DND-41 (cell line): ENCODE measurements at regions not wholly inside any gene's neighbourhood (a gene's known extent, or its start where the extent isn't known, plus 50 kb on each side); places are given as distances from the start of the nearest gene placed in this dataset.

Experiments used
- ATAC-seq: fragments of 200-7000 bp; cut with Tn5 transposase; 3 replicates; pipeline ENCODE4 v1.9.1; 2021; ENCODE audit warnings: low read depth; ENCODE audit not compliant: insufficient read depth
- DNase-seq: peaks from one replicate; pipeline ENCODE4 v3.0.0-alpha.2; 2020
- H2AFZ ChIP-seq: 2 replicates; pipeline ENCODE4 v1.6.0; 2012; ENCODE audit warnings: low read depth, low read length
- H3K27ac ChIP-seq: 2 replicates; pipeline ENCODE4 v1.5.1; 2012; ENCODE audit warnings: low read length, inconsistent platforms
- H3K27me3 ChIP-seq: fragments of 200-600 bp; sonication (generic); 2 replicates; pipeline ENCODE4 v1.6.0; 2012; ENCODE audit warnings: low read length, mild to moderate bottlenecking, inconsistent platforms; ENCODE audit not compliant: insufficient read depth, poor library complexity
- H3K36me3 ChIP-seq: 2 replicates; pipeline ENCODE4 v1.5.1; 2012; ENCODE audit warnings: low read length, inconsistent platforms; ENCODE audit not compliant: insufficient read depth
- H3K4me1 ChIP-seq: 2 replicates; pipeline ENCODE4 v1.5.1; 2012; ENCODE audit warnings: mild to moderate bottlenecking, low read length; ENCODE audit not compliant: insufficient read depth
- H3K4me2 ChIP-seq: 2 replicates; pipeline ENCODE4 v1.6.0; 2012; ENCODE audit warnings: mild to moderate bottlenecking, moderate library complexity, low read length, inconsistent platforms; ENCODE audit not compliant: insufficient read depth
- H3K4me3 ChIP-seq, 2 experiments: fragments of 200-600 bp in 1 of 2; shearing (Covaris generic) in 1 of 2; 2 replicates each; pipeline ENCODE4 v1.5.1; 2012 to 2016; ENCODE audit warnings: inconsistent platforms in 2 of 2, low read length in 2 of 2, mild to moderate bottlenecking in 2 of 2, low read depth in 1 of 2, moderate library complexity in 1 of 2
- H3K79me2 ChIP-seq: 2 replicates; pipeline ENCODE4 v1.6.0; 2012; ENCODE audit warnings: low read length, inconsistent platforms; ENCODE audit not compliant: insufficient read depth
- H3K9ac ChIP-seq: 2 replicates; pipeline ENCODE4 v1.6.0; 2012; ENCODE audit warnings: low read depth, mild to moderate bottlenecking, inconsistent platforms, low read length, moderate library complexity
- H3K9me3 ChIP-seq: 2 replicates; pipeline ENCODE4 v1.5.1; 2012; ENCODE audit warnings: low read length, moderate library complexity, mild to moderate bottlenecking, inconsistent platforms; ENCODE audit not compliant: insufficient read depth, severe bottlenecking
- H4K20me1 ChIP-seq: 2 replicates; pipeline ENCODE4 v1.6.0; 2012; ENCODE audit warnings: low read length; ENCODE audit not compliant: insufficient read depth
- CTCF ChIP-seq: IDR thresholded peaks from 2 replicates; pipeline ENCODE4 v1.5.1; 2012; ENCODE audit warnings: borderline replicate concordance, low read length, moderate library complexity, mild to moderate bottlenecking; ENCODE audit not compliant: poor library complexity, severe bottlenecking; ENCODE audit errors: extremely low read depth
- EZH2 ChIP-seq: IDR thresholded peaks from 3 replicates; pipeline ENCODE4 v1.6.1; 2012; ENCODE audit warnings: borderline replicate concordance, low read depth, mild to moderate bottlenecking, moderate library complexity, low read length, inconsistent platforms; ENCODE audit not compliant: severe bottlenecking

- TF ChIP-seq EZH2 (no peak), CTCF (peak; percentile 43)
- no peak overlapping the region for H3K4me3 ChIP-seq
- no peaks in the 10 kb centered on the region for H3K27me3 ChIP-seq
- H3K27ac ChIP-seq: no peak overlapping the region
- no peaks in the 10 kb centered on the region for H3K4me1 ChIP-seq
- H4K20me1 ChIP-seq: no peaks in the 10 kb centered on the region
- no peaks in the 10 kb centered on the region for H3K36me3 ChIP-seq
- H2AFZ ChIP-seq: no peak overlapping the region
- ATAC-seq (no peak), DNase-seq (no peak)
- no peaks in the 10 kb centered on the region for H3K79me2 ChIP-seq
- H3K4me2 ChIP-seq: no peak overlapping the region
- no peak overlapping the region for H3K9ac ChIP-seq
- H3K9me3 ChIP-seq: no peaks in the 10 kb centered on the region
These were observed 81.2 kb upstream of the GPM6B start for GRCh38 chrX:13898083-13898482.

DNA sequence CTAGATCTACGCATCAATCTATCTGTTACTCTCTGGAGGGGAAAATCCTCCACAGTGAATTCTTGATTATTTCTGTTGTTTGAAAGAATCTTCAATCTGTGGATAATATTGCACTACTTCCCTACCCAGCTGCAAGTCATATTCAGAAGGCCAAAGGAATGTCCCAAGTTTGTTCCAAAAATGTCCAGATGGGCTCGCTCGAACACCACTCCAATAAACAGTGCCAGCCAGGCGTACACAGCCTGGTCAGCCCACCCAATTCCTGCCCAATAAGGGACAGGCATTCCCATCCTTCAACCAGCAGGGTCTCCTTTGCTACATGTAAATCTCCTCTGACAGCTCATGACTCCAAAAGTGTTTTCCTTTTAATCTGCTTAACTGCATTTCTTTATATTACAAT lies 80.7 kb upstream of the GPM6B start:
- H3K4me1 ChIP-seq: no peaks in the 10 kb centered on the region
- no peak overlapping the region for H3K4me3 ChIP-seq
- H4K20me1 ChIP-seq: no peaks in the 10 kb centered on the region
- H3K27me3 ChIP-seq: no peaks in the 10 kb centered on the region
- no peaks in the 10 kb centered on the region for H3K36me3 ChIP-seq
- no peak overlapping the region for H3K27ac ChIP-seq
- DNase-seq (no peak), ATAC-seq (no peak)
- no peak overlapping the region for H2AFZ ChIP-seq
- H3K79me2 ChIP-seq: no peaks in the 10 kb centered on the region
- TF ChIP-seq EZH2 (no peak), CTCF (no peak)
- no peak overlapping the region for H3K9ac ChIP-seq
- H3K9me3 ChIP-seq: no peaks in the 10 kb centered on the region
- no peak overlapping the region for H3K4me2 ChIP-seq

GRCh38 chrX:13894888-13895565 lies 78.1 kb upstream of the GPM6B start:
- Histone ChIP-seq H3K9me3 (no peaks in the 10 kb centered on the region), H3K4me2 (no peak overlapping the region), H3K36me3 (no peaks in the 10 kb centered on the region), H3K4me3 (no peak overlapping the region), H3K27me3 (no peaks in the 10 kb centered on the region), H2AFZ (no peak overlapping the region), H3K27ac (no peak overlapping the region), H3K4me1 (no peaks in the 10 kb centered on the region), H4K20me1 (no peaks in the 10 kb centered on the region), H3K9ac (no peak overlapping the region), H3K79me2 (no peaks in the 10 kb centered on the region)
- no peak for ATAC-seq
- no peak for DNase-seq
- TF ChIP-seq EZH2: no peak
- TF ChIP-seq CTCF: no peak
